GM21619 (cell line): ENCODE measurements at regions not wholly inside any gene's neighbourhood (a gene's known extent, or its start where the extent isn't known, plus 50 kb on each side); places are given as distances from the start of the nearest gene placed in this dataset.

Experiments used
- ATAC-seq: cut with Tn5 transposase; IDR thresholded peaks from one replicate; pipeline ENCODE4 v1.9.1; 2021; ENCODE audit not compliant: unreplicated experiment

- ATAC-seq, result no peak
Measured at GRCh38 chr7:130896051-130896881, 162.3 kb upstream of the KLF14 start.

GRCh38 chr7:130896898-130897514 is 163.0 kb upstream of the KLF14 start:
- peak; percentile 39 for ATAC-seq

DNA sequence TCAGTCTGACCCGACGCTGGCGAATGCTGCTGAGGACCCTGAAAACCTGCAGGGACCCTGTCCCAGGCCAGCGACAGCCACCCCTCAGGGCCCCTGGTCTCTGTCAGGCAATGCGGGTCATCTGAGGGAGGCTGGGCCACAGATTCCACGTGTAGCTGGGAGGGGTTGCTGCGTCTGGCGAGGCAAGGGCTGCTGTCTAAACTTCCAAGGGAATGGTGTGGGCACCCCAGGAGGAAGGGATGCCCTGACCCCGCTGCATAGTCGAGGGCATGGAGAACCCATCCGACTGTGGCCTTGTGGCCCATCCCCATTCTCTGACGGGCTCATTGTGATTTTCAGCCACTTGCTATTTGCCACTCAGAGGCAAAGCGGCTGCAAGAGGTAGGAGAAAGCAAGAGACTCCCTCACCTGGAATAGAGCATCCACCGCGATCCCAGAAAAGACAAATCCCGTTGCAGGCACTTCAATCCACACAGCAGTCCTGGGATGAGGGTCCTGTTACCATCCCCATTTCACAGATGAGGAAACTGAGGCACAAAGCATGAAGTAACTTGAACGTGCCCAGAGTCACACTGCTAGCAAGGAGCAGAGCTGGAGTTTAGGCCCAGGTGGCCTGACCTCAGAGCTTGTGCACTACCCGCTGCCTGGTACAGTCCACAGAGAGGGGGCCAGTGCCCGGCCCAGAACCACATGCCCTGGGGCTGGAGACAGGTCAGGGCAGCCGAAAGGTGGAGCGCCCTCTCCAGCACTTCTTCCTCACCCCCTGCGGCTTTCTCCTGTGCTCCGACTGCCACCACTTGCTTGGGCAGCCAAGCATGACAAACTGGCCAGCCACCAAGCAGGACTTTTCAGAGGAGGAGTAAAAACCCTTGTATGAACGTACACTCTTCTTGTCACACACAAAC is 163.8 kb upstream of the KLF14 start:
- ATAC-seq, result no peak

DNA sequence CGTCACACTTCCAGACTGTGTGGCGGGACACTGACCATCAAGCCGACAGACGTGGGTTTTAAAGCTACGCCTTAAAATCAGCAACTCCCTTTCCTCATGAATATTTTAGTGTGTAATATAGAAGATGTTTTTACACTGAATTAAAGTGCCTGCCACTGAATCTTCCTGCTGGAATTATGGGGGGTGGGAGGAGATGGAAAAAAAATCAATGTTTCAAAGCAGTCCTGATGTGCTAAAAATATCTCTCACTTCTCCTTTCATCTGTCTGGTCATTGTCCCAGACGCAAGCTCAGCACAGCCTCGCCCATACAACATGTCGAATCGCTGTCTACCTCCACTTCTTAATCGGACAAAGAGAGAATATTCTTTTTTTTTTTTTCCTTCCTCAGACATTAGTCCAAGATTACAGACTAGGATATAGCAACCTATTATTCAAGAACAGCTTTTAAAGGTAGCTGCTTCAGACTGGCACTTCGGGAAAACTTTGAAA is 165.1 kb upstream of the KLF14 start:
- ATAC-seq, result no peak

GRCh38 chr7:130899638-130900401 is 165.8 kb upstream of the KLF14 start:
- no peak for ATAC-seq

DNA sequence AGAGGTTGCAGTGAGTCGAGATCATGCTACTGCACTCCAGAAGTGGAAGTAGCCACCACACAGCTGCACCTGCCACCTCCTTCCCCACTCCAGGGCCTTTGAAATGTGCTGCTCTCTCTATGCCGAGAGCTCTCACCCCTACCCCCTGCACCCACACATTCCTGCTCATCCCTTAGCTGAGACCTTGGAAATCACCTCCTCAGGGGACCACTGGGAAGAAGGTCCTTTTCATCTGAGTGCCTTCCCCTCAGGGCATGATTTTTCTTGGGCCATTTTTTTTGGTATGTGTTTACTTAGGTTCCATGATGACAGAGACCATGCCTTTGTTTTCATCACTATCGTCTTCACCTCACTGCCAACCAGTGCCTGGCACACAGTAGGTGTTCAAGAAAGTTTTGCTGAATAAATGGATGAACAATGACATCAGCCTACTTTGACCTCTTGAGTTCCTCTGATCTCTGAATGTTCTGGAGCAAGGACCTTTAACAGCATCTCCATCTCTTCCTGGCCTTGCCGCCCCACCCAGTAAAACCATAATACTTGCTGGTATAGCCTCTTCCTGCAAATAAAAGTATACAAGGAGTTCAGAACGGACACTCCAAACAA is 166.6 kb upstream of the KLF14 start:
- no peak for ATAC-seq

DNA sequence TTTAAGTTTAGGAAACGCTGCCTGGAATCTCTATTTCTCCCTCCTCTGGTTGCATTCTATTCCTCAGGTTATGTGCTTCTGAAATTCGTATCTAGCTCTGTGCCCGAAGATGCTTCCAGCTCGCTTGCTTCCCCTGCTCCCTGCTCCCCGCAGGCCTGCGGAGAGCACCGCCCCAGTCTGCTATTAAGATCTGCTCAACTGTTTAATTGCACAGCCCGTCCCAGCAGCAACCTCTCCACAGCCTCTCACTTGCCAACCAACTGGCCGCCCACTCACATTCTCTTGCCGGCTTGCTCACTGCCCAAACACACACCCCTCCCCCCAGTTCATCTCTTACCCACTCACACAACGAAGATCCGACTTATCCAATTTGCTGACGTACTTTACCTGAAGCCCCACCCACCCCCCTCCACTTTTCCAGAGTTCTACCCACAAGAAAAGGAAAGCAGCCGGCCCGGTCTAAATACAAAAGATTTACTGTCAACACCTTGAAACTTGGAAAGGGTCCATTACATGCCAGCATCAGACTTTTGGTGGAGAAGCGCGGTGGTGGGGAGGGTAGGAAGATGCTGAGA is 167.3 kb upstream of the KLF14 start:
- ATAC-seq, result no peak

- ATAC-seq, result no peak
Measured at GRCh38 chr7:130902755-130903357, 168.8 kb upstream of the KLF14 start.

DNA sequence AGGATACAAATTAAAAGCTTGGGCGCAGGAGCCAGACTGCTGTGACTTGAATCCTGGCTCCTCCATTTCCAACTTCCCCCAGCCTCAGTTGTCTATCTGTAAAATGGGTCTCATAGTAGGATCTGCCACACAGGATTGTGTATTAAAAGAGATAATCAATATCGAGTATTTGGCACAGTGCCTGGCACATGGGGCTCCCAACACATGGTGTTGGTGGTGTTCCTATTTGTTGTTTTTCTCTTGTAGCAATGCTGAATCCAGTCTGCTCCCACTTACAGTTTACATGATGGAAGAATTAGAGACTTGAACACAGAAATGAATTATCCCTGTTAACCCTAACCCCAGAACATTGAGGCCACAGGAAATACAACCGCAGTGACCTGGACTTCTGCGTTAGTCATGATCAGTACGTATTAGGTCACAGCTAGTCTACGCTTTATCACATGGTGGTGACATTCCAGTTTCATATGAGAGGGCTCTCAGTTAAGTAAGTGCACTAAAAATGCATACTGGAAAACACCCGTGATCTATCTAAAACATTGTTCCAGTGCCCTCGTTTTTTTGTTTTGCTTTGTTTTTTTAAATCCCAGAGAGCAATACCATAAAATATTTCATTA is 169.5 kb upstream of the KLF14 start:
- no peak for ATAC-seq

DNA sequence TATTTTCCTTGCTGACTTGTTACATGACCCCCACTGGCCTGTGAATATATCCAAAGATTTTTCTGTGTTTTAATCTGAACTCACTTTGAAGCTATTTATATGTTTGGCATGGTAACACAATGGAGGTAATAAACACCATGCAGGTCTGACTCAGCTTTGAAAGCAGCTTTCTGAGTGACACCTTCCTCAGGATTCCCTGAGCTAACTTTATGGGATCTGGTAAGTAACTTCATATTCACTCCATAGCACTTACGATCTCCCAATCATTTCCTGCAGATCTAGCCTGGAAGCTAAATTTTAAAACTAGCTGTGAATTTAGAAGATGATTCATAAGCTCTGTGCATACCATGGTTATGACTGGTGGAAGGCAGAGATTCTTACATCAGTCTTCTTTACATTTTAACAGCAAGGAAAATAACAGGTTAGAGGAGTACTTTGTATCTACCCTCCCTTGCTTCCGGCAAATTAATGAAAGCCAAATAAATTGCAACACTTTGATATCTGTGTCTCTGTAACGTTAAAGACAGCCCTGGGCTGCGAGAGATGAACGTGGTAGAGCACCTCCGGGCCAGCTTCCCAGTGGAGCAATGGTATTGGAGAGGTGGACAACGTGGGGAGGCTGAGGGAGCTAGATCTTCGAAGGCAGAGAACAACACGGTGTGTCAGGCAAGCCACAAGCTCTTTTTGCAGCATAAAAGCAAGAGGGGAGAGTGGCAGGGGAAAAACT is 170.2 kb upstream of the KLF14 start:
- ATAC-seq, result no peak

DNA sequence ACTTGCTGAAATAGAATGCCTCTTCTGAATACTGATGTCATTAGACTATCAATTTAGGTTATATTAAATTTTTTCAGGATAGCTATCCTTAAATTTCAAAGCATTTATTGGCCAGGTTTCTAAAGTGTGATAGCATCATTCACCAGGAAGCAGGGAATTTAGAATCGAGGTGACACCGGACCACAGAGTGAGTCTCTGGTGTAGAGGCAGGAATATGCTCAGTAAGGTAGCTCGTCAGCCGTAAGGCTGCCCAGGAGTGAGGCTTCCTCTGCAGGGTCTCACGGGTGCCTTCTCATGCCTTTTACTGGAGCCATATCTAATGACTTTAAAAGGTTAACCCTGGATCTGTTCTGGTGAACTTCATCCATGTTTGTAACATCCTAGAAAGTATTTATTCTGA is 170.8 kb upstream of the KLF14 start:
- ATAC-seq, result no peak

DNA sequence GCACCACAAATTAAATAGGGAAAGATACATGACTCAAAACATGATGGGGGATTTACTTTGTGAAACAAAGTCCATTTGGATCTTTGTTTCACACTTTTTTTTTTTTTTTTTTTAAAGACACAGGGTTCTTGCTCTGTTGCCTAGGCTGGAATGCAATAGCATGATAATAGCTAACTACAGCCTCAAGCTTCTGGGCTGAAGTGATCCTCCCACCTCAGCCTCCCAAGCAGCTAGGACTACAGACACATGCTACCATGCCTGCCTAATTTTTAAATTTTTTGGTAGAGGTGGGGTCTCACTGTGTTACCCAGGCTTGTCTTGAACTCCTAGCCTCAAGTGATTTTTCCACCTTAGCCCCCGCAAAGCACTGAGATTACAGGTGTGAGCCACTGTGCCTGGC is 172.6 kb upstream of the KLF14 start:
- no peak for ATAC-seq

- no peak for ATAC-seq
Measured at GRCh38 chr7:130907439-130907838, 173.4 kb upstream of the KLF14 start.

- no peak for ATAC-seq
Measured at GRCh38 chr7:130908345-130909160, 174.5 kb upstream of the KLF14 start.

DNA sequence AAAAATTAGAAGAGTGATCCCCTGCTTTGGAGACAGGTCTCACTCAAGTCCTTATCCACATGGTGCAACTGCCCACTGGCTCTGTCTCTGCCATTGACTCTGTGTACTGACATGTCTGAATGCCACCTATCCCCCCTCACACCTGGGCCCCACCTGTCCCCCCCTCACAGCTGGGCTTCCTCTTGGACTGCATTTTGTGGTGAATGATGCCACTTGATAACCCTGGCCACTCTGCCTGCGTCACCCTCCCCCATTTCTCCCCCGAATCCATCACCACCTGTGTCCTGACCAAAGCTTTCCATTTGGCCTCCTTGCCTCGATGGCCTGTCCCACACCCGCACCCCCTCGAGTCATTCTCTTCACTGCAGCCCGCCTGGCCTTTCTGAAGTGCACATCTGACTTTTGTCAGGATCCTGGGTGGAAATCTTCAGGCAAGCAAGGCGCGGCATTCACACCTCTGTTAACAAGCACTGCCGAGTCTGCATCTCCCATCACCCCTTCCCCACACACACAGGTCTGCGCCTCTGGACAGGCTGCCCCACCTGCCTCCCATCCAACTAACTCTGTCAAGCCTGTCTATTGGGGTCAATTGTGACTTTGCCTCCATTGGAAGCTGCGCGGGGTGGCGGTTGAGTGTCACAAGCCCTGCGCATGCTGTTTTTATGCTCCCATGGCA is 175.3 kb upstream of the KLF14 start:
- no peak for ATAC-seq

DNA sequence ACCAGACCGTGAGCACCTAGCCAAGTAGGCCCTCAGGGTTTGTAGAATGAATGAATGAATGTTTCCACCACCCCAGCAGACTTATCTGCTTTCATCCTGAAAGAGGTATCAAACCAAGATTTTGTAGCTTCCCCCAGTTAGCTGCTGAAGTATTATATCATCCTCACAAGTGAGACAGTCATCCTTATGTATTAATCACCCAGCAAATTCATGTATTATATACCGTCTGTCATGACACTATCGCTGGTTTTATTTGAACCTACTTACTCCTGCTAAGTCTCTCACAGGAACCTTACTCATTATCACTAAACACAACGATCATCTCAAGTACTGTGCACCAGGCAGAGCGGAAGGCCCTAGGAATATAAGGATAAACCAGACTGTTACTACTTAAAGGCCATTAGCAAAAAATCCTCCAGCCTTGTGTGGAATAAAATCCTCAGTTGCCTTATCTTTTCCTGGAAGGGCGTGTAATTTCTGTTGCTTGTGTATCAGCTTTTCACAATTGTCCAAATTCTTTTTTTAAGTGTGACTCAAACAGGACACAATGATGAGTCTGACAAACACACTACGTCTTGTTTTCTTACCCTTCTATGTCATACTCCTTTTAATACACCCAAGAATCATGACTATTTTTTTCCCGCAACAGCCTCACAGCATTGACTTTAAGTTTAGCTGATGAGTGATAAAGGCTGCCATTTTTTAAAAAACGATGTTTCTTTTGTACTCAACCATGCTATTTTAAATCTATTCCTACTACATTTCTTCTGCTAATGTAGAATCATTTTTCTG is 176.1 kb upstream of the KLF14 start:
- ATAC-seq, result no peak
